H7 (cell line): ENCODE measurements at regions not wholly inside any gene's neighbourhood (a gene's known extent, or its start where the extent isn't known, plus 50 kb on each side); places are given as distances from the start of the nearest gene placed in this dataset.
"Not testable (repeated sequence)": the region's sequence is repeated elsewhere in the genome, so short reads cannot be mapped to it uniquely, and the experiment has no call there.

Source experiments
- DNase-seq: peaks from one replicate; pipeline ENCODE4 v3.0.0; 2012
- H3K27me3 ChIP-seq: 2 replicates; pipeline ENCODE4 v1.6.0; 2011; ENCODE audit warnings: mild to moderate bottlenecking, low read length; ENCODE audit not compliant: control insufficient read depth, insufficient read depth
- H3K36me3 ChIP-seq: replicated peaks from 2 replicates; pipeline ENCODE4 v1.5.1; 2011; ENCODE audit warnings: low read length; ENCODE audit not compliant: control insufficient read depth, insufficient read depth
- H3K4me3 ChIP-seq: 2 replicates; pipeline ENCODE4 v1.5.1; 2011; ENCODE audit warnings: low read depth, mild to moderate bottlenecking, control low read depth, low read length, moderate library complexity; ENCODE audit not compliant: insufficient read depth

GRCh38 chr7:17558558-17559332 lies 260.3 kb downstream of the AHR start:
- Histone ChIP-seq H3K36me3 (no peaks in the 10 kb centered on the region), H3K4me3 (no peak overlapping the region), H3K27me3 (no peaks in the 10 kb centered on the region)
- DNase-seq: no peak

GRCh38 chr7:17559388-17559787 lies 260.9 kb downstream of the AHR start:
- no peaks in the 10 kb centered on the region for H3K27me3 ChIP-seq
- no peak for DNase-seq
- no peak overlapping the region for H3K4me3 ChIP-seq
- no peaks in the 10 kb centered on the region for H3K36me3 ChIP-seq

GRCh38 chr7:17560516-17560915 lies 262.1 kb downstream of the AHR start:
- Histone ChIP-seq H3K4me3 (no peak overlapping the region), H3K36me3 (no peaks in the 10 kb centered on the region), H3K27me3 (no peaks in the 10 kb centered on the region)
- DNase-seq: no peak

- H3K36me3 ChIP-seq: no peaks in the 10 kb centered on the region
- no peak overlapping the region for H3K4me3 ChIP-seq
- DNase-seq: no peak
- H3K27me3 ChIP-seq: no peaks in the 10 kb centered on the region
These were observed 262.5 kb downstream of the AHR start for GRCh38 chr7:17560966-17561365.

- no peak for DNase-seq
- H3K36me3 ChIP-seq: no peaks in the 10 kb centered on the region
- H3K27me3 ChIP-seq: no peaks in the 10 kb centered on the region
- no peak overlapping the region for H3K4me3 ChIP-seq
These were observed 266.3 kb downstream of the AHR start for GRCh38 chr7:17564678-17565212.

GRCh38 chr7:17580141-17580540 lies 281.7 kb downstream of the AHR start:
- DNase-seq: no peak
- no peaks in the 10 kb centered on the region for H3K27me3 ChIP-seq
- no peak overlapping the region for H3K4me3 ChIP-seq
- H3K36me3 ChIP-seq: no peaks in the 10 kb centered on the region

GRCh38 chr7:17580856-17581255 lies 282.4 kb downstream of the AHR start:
- Histone ChIP-seq H3K36me3 (no peaks in the 10 kb centered on the region), H3K27me3 (no peaks in the 10 kb centered on the region), H3K4me3 (no peak overlapping the region)
- DNase-seq: no peak

- no peaks in the 10 kb centered on the region for H3K36me3 ChIP-seq
These were observed 282.8 kb downstream of the AHR start for GRCh38 chr7:17581301-17581700.

GRCh38 chr7:17582696-17583095 lies 284.2 kb downstream of the AHR start:
- H3K4me3 ChIP-seq, H3K36me3 ChIP-seq, H3K27me3 ChIP-seq, DNase-seq: not testable (repeated sequence)

More at GRCh38 chr7:17581301-17581700, 282.8 kb downstream of the AHR start:
- no peak for DNase-seq
- no peak overlapping the region for H3K4me3 ChIP-seq
- no peaks in the 10 kb centered on the region for H3K27me3 ChIP-seq

GRCh38 chr7:17583786-17584185 lies 285.3 kb downstream of the AHR start:
- Histone ChIP-seq H3K36me3 (no peaks in the 10 kb centered on the region), H3K27me3 (no peaks in the 10 kb centered on the region), H3K4me3 (no peak overlapping the region)
- DNase-seq: no peak

- Histone ChIP-seq H3K36me3 (no peaks in the 10 kb centered on the region), H3K27me3 (no peaks in the 10 kb centered on the region), H3K4me3 (no peak overlapping the region)
- DNase-seq: no peak
These were observed 286.4 kb downstream of the AHR start for GRCh38 chr7:17584822-17585221.

GRCh38 chr7:17586711-17587110 lies 288.3 kb downstream of the AHR start:
- DNase-seq: no peak
- Histone ChIP-seq H3K4me3 (no peak overlapping the region), H3K36me3 (no peaks in the 10 kb centered on the region), H3K27me3 (no peaks in the 10 kb centered on the region)

GRCh38 chr7:17588730-17589129 lies 290.3 kb downstream of the AHR start:
- no peak for DNase-seq
- Histone ChIP-seq H3K27me3 (no peaks in the 10 kb centered on the region), H3K4me3 (no peak overlapping the region), H3K36me3 (no peaks in the 10 kb centered on the region)

- DNase-seq: no peak
- H3K4me3 ChIP-seq: no peak overlapping the region
- H3K27me3 ChIP-seq: no peaks in the 10 kb centered on the region
- H3K36me3 ChIP-seq: no peaks in the 10 kb centered on the region
These were observed 291.2 kb downstream of the AHR start for GRCh38 chr7:17589671-17590070.

- H3K4me3 ChIP-seq: no peak overlapping the region
- no peaks in the 10 kb centered on the region for H3K36me3 ChIP-seq
- no peaks in the 10 kb centered on the region for H3K27me3 ChIP-seq
- DNase-seq: no peak
These were observed 291.8 kb downstream of the AHR start for GRCh38 chr7:17590221-17590620.
